Mucosa of rectum (tissue), 2 donors: ENCODE measurements at regions not wholly inside any gene's neighbourhood (a gene's known extent, or its start where the extent isn't known, plus 50 kb on each side); places are given as distances from the start of the nearest gene placed in this dataset.
"Not testable (repeated sequence)": the region's sequence is repeated elsewhere in the genome, so short reads cannot be mapped to it uniquely, and the experiment has no call there.

Experiments used
- H3K27ac ChIP-seq, 2 donors: one replicate each; pipeline ENCODE4 v1.7.0; 2013; ENCODE audit warnings: inconsistent platforms in 2 of 2, low read depth in 2 of 2, low read length in 2 of 2
- H3K27me3 ChIP-seq, 2 donors: one replicate each; pipeline ENCODE4 v1.7.0; 2013; ENCODE audit warnings: low read length in 2 of 2; ENCODE audit not compliant: control insufficient read depth in 2 of 2, insufficient read depth in 2 of 2
- H3K36me3 ChIP-seq, 2 donors: one replicate each; pipeline ENCODE4 v1.7.0; 2013; ENCODE audit warnings: low read length in 2 of 2; ENCODE audit not compliant: control insufficient read depth in 2 of 2, insufficient read depth in 2 of 2
- H3K4me1 ChIP-seq, 2 donors: one replicate each; pipeline ENCODE4 v1.7.0; 2013; ENCODE audit warnings: low read length in 2 of 2, mild to moderate bottlenecking in 1 of 2; ENCODE audit not compliant: control insufficient read depth in 2 of 2, insufficient read depth in 2 of 2
- H3K4me3 ChIP-seq, 2 donors: one replicate each; pipeline ENCODE4 v1.7.0; 2013; ENCODE audit warnings: low read length in 2 of 2
- H3K9ac ChIP-seq, 2 donors: one replicate each; pipeline ENCODE4 v1.7.0; 2013; ENCODE audit warnings: low read length in 2 of 2, low read depth in 1 of 2, mild to moderate bottlenecking in 1 of 2
- H3K9me3 ChIP-seq, 2 donors: one replicate each; pipeline ENCODE4 v1.7.0; 2013; ENCODE audit warnings: low read length in 2 of 2; ENCODE audit not compliant: control insufficient read depth in 2 of 2
- donor health status: healthy.
- donor health status: Normal muscosa, but diverticular disease.

DNA sequence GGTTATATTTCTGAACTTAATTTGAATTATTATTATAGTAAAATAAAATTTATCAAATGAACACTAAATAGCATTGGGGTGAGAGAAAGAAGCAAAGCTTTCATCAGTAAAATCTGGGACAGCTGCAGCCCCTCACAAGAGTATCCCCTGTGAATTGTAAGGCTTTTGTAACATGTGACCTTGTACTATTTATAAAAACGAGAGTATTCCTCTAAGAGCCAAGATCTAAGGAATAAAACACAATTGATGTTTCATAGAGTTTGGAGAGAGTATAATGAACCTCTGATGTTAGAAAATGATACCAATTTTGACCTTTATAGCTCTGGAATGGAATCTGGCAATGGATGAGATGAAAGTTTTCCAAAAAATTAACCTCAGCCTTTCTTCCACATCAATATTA is 617.2 kb upstream of the ID4 start:
- H3K27me3 ChIP-seq: no peaks in the 10 kb centered on the region
- H3K9me3 ChIP-seq: no peaks in the 10 kb centered on the region

DNA sequence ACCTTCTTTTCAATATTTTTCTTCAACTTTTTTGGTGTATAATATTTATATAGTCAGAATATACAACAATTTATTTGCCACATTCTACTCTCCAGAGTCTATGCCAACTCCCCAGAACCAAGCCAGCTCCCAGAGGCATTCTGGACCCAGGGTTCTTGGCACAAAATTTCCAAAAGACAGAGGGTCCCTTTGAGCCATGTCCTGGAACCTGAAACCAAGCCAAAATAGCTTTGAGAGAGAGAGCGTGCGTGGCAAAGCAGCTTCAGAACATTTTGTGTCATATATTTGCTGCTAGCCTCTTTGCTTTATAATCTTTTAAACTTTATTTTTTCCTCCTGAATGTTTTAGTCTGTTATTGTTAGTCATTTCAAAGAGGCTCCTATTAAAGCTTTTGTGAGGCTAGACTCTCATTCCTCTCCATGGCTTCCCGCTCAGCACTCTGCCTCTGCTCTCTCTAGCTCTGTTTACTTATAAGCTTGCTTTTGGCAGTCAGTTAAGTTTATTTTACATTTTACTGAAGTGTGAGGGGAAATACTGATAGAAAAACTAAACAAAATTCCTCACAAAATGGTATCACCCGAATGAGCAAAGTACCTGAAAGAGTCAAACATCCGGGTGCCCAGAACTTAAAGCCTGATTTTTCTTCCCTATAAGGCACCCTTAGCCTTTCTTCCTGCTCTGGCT is 605.1 kb upstream of the ID4 start:
- Histone ChIP-seq H3K27ac (no peak overlapping the region), H3K4me1 (no peaks in the 10 kb centered on the region), H3K4me3 (no peak overlapping the region), H3K36me3 (no peaks in the 10 kb centered on the region), H3K9me3 (no peaks in the 10 kb centered on the region), H3K27me3 (no peaks in the 10 kb centered on the region), H3K9ac (no peak overlapping the region)

More for the DNA sequence above, 617.2 kb upstream of the ID4 start:
- Histone ChIP-seq H3K9ac (no peak overlapping the region), H3K27ac (no peak overlapping the region), H3K36me3 (no peaks in the 10 kb centered on the region), H3K4me3 (no peak overlapping the region), H3K4me1 (no peaks in the 10 kb centered on the region)

DNA sequence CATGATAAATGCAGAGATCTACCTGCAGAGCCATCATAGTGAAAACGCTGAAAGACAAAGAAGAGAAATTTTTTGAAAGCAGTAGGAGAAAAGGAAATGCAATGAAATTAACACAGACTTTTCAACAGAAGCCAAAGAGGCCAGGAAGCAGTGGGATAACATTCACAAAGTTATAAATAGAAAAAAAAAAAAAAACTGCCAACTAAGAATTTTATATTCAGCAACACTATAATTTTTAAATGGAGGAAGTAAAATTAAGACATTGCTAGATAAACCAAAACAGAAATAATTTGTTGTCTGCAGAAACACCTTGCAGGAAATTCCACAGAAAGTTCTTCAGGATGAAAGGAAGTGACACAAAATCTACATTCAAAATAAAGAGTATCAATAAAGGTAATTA is 591.5 kb upstream of the ID4 start:
- H3K27me3 ChIP-seq: no peaks in the 10 kb centered on the region
- no peaks in the 10 kb centered on the region for H3K36me3 ChIP-seq
- H3K27ac ChIP-seq: no peak overlapping the region
- no peaks in the 10 kb centered on the region for H3K9me3 ChIP-seq
- no peak overlapping the region for H3K9ac ChIP-seq
- H3K4me1 ChIP-seq: no peaks in the 10 kb centered on the region
- no peak overlapping the region for H3K4me3 ChIP-seq

DNA sequence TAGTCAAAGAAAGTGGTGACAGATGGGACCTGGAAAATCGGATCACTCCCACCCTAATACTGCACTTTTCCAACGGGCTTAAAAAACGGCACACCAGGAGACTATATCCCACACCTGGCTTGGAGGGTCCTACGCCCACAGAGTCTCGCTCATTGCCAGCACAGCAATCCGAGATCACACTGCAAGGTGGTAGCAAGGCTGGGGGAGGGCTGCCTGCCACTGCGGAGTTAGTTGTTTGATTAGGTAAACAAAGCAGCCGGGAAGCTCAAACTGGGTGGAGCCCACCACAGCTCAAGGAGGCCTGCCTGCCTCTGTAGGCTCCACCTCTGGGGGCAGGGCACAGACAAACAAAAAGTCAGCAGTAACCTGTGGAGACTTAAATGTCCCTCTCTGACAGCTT is 590.0 kb upstream of the ID4 start:
- not testable (repeated sequence) for H3K4me1 ChIP-seq, H3K4me3 ChIP-seq, H3K27ac ChIP-seq, H3K36me3 ChIP-seq, H3K27me3 ChIP-seq, H3K9ac ChIP-seq, H3K9me3 ChIP-seq

DNA sequence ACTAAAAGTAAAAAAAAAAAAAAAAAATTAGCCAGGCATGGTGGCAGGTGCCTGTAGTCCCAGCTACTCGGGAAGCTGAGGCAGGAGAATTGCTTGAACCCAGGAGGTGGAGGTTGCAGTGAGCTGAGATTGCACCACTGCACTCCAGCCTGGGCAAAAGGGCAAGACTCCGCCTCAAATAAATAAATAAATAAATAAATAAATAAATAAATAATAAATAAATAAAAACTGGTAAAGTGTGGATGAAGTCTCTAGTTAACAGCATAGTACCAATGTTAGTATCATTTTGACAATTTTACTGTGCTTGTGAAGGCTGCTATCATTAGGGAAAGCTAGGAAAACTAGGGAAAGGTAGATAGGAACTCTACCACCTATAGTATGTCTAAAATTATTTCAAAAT is 581.0 kb upstream of the ID4 start:
- not testable (repeated sequence) for H3K4me3 ChIP-seq, H3K9me3 ChIP-seq, H3K27ac ChIP-seq, H3K27me3 ChIP-seq, H3K36me3 ChIP-seq, H3K9ac ChIP-seq, H3K4me1 ChIP-seq

DNA sequence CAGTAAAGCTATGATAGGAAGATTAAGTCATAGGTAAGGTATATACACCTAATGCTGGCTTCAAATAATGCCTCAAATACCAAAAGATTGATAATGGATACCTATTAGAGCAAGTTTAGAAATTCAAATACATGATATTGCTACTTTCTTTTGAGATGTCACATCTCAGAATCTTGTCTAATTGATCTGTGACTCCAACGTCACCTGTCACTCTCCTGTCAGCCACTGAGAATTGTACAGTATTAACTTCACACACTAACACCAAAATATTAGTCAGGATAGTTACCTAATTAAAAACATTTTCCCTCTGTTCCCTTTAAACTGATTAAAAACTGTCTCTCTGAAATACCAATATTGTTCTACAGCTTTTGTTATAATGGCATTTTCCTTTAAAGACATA is 575.5 kb upstream of the ID4 start:
- Histone ChIP-seq H3K36me3 (no peaks in the 10 kb centered on the region), H3K27me3 (no peaks in the 10 kb centered on the region), H3K9me3 (no peaks in the 10 kb centered on the region), H3K4me3 (no peak overlapping the region), H3K4me1 (no peaks in the 10 kb centered on the region), H3K27ac (no peak overlapping the region), H3K9ac (no peak overlapping the region)

DNA sequence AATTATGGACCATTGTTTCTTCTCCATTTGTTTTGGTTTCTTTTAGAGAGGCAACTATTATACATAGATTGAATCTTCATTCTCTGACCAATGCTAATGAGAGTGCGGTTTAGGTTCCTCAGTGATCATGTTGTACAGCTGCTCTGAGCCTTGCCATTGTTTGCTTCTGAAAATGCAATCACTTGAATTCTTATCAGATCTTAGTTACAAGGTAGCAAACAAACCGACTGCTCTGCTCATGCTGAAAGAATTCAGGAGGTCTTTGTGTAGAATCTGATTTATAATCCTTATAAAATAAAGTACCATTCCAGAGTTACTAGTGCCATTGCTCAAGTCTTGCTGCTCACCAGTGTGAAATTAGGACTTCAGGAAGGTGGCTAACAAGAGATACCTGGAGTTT is 569.1 kb upstream of the ID4 start:
- Histone ChIP-seq H3K4me3 (no peak overlapping the region), H3K36me3 (no peaks in the 10 kb centered on the region), H3K27me3 (no peaks in the 10 kb centered on the region), H3K9me3 (no peaks in the 10 kb centered on the region), H3K4me1 (no peaks in the 10 kb centered on the region), H3K27ac (no peak overlapping the region), H3K9ac (no peak overlapping the region)

DNA sequence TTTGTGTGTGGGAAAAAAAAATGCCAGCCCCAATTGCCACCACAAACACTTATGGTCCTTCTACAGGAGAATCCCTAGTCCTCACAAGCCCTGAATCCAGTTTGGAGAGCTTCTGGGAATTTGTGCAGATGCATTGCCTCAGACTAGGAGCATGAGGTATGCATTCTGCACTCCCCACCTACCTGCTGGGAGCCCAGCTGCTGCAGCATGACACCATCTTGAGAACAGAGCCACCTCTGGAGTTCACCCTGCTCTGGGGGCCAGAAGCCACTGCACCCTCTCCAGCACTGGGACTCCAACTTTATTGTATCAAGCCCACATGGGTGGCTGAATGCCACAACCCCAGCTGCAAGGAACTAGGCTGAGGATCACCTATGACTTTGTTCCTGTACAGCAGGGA is 568.5 kb upstream of the ID4 start:
- no peak overlapping the region for H3K9ac ChIP-seq
- no peaks in the 10 kb centered on the region for H3K9me3 ChIP-seq
- no peaks in the 10 kb centered on the region for H3K4me1 ChIP-seq
- no peak overlapping the region for H3K27ac ChIP-seq
- no peaks in the 10 kb centered on the region for H3K27me3 ChIP-seq
- H3K4me3 ChIP-seq: no peak overlapping the region
- no peaks in the 10 kb centered on the region for H3K36me3 ChIP-seq

DNA sequence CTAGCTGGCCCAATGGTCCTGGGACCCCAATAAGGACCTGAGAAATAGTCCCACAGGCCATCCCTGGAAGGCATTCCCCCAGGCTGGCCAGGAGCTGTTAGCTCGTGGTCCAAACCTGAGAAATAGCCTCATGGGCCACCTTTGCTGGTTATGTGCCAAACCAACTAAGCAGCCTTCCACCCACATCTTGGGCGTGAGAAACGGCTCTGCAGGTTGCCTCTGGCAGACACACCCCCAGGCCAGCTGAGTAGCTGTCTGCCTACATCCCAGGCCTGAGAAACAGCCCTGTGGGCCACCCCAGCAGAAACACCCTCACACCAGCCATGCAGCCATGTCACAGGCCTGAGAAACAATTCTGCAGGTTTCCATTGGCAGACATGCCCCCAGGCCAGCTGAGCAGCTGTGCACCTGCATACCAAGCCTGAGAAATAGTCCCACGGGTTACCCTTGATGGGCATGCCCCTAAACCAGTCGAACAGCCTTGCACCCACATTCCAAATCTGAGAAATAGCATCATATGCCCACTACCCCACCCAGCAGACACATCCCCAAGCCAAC is 567.8 kb upstream of the ID4 start:
- H3K27me3 ChIP-seq: no peaks in the 10 kb centered on the region
- H3K9me3 ChIP-seq: no peaks in the 10 kb centered on the region
- no peak overlapping the region for H3K9ac ChIP-seq
- no peaks in the 10 kb centered on the region for H3K36me3 ChIP-seq
- no peak overlapping the region for H3K4me3 ChIP-seq
- no peaks in the 10 kb centered on the region for H3K4me1 ChIP-seq
- no peak overlapping the region for H3K27ac ChIP-seq

DNA sequence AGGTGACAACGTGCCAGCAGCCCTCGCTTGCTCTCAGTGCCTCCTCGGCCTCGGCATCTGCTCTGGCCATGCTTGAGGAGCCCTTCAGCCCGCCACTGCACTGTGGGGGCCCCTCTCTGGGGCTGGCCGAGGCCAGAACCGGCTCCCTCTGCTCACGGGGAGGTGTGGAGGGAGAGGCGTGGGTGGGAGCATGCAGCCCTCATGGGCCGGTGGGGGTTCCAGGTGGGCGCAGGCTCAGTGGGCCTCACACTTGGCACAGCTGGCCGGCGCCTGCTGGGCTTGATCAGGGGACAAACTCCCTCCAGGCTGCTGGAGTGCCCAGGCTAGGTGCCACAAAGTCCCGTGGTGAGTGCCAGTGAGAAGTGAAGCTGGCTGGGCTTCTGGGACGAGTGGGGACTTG is 566.6 kb upstream of the ID4 start:
- Histone ChIP-seq H3K27ac (no peak overlapping the region), H3K9ac (no peak overlapping the region), H3K9me3 (no peaks in the 10 kb centered on the region), H3K27me3 (no peaks in the 10 kb centered on the region), H3K36me3 (no peaks in the 10 kb centered on the region), H3K4me3 (no peak overlapping the region), H3K4me1 (no peaks in the 10 kb centered on the region)

DNA sequence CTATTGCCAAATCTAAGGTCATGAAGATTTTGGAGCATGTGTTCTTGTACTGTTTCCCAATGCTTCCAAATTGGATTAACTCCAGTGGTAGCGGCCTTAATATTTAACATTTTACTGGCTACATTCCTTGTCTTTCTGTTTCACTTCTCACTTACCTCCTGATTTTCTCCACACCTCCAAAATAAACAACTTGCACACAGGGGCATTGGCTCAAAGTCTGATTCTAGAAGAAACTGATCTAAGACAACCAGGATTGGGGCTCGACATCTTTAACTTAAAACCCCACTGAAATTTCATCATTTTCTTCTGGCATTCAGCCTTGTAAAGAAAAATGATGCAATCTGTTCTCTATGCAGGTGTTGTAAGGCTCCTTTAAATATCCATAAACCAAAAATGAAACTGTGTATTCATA is 557.9 kb upstream of the ID4 start:
- no peak overlapping the region for H3K27ac ChIP-seq
- no peak overlapping the region for H3K4me3 ChIP-seq
- no peaks in the 10 kb centered on the region for H3K4me1 ChIP-seq
- no peaks in the 10 kb centered on the region for H3K27me3 ChIP-seq
- no peaks in the 10 kb centered on the region for H3K36me3 ChIP-seq
- H3K9ac ChIP-seq: no peak overlapping the region
- H3K9me3 ChIP-seq: no peaks in the 10 kb centered on the region
